Renal cortical epithelial cell (primary cell): ENCODE measurements at regions not wholly inside any gene's neighbourhood (a gene's known extent, or its start where the extent isn't known, plus 50 kb on each side); places are given as distances from the start of the nearest gene placed in this dataset.
"Not testable (repeated sequence)": the region's sequence is repeated elsewhere in the genome, so short reads cannot be mapped to it uniquely, and the experiment has no call there.

Experiments
- DNase-seq: peaks from one replicate; pipeline ENCODE4 v3.0.0-alpha.2; 2011; ENCODE audit warnings: low read depth

DNA sequence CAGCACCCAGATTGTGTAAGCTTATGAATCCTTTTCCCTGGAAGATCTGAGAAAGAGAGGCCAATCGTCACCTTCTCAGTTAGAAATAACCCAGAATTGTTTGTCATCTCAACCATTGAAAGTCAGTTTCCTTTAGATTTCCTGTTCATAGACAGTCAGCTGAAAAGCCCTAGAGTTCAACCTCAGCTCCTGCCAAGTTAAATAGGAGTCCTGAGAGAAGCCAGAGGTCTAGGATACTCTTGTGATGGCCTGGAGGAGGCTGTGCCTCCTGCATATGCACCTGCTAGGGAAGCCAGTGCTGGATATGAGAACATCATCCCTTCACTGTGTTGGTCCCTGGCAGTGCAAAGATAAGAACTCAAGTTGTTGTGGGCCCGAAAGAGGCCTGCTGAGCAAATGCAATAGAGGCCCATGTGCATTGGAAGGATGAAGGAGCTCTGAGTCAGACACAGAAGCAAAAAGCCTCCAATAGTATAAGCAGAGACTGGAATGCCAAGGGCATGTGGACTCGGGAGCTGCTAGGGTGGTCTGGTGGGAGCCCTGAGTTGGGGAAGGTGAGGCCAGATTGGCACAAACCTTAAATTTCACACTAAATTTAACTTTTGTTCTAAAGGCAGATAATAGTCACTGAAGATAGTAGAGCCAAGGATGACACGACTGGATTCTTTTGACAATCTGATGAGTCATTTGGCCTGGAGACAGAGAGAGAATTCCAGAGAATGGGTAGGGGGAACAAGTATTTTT lies 520.9 kb upstream of the CDH5 start:
- DNase-seq = no peak

DNA sequence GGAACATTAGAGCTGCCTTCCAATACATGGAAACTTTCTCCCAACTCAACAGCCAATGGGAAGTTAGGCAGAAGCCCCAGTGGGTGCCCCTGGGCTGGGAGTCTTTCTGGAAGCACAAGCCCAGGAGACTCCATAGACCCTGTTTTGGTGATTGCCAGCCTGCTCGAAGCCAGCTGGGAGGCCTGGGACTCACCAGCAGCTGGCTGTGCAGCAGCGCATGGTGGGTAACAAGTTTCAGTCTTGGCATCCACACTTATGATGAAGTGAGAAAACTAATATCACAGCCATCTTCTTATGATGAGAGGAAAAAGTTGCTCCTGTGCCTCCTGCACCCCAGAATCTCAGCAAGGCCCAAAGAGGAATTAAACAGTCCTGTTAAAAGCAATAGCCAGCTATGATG lies 522.5 kb upstream of the CDH5 start:
- DNase-seq = no peak

DNA sequence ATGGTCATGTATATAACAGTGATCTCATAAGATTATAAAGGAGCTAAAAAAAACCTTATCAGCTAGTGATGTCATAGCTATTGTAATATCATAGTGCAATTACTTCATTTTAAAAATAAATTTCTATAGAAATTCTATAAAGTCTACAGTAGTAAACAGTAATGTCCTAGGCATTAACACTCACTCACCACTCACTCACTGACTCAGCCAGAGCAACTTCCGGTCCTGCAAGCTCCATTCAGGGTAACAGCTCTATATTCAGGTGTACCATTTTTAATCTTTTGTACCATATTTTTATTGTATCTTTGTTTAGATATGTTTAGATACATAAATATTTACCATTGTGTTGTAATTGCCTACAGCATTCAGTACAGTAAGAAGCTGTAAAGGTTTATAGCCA lies 524.4 kb upstream of the CDH5 start:
- no peak for DNase-seq

DNA sequence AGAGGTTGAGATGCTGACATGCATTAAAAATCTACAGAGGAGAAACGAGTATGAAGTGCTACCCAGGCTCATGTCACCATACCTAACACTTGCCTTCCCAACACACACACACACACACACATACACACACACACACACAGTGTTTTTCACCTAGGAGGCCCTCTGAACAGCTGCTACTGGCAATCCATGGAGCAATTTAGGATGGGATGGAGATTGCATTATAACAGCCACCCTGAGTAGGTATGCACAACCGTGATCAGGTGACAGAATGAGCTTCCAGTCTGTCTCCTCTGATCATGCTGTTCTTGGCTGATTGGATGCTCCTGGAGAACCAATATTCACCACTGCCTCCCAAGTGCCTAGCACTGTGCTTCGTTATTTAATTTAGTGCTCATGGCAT lies 528.5 kb upstream of the CDH5 start:
- no peak for DNase-seq

DNA sequence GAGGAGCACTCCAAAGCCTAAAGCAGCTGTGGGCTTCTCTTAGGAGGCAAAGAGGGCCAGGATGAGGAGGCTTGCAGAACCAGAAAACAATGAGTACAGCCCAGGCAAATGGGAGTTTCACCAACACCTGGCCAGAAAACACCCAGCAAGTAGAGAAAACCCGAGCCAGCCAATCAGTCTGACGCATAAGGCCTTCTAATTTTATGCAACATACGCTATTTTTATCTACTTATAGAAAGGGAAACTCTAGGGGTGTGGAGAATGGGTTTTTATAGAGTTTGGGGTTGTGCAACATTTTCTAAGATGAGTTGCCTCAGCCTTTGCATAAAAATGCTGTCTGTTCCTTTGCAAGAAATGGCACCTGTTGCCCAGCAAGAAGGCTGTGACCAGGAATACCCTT lies 529.0 kb upstream of the CDH5 start:
- no peak for DNase-seq

DNA sequence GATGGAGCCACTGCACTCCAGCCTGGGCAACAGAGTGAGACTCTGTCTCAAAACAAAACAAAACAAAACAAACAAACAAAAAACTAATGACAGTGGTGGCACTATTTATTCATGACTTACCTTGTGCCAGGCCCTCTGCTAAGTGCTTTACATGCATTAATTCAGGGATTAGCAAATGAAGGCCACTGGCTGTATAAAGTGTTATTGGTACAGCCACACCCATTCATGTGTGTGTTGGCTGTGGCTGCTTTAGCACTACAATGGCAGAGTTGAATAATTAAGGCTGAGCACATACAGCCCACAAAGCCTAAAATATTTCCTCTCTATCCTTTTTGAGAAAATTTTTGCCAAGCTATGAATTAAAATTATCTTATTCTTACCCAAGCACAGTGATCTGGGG lies 531.8 kb upstream of the CDH5 start:
- no peak for DNase-seq

DNA sequence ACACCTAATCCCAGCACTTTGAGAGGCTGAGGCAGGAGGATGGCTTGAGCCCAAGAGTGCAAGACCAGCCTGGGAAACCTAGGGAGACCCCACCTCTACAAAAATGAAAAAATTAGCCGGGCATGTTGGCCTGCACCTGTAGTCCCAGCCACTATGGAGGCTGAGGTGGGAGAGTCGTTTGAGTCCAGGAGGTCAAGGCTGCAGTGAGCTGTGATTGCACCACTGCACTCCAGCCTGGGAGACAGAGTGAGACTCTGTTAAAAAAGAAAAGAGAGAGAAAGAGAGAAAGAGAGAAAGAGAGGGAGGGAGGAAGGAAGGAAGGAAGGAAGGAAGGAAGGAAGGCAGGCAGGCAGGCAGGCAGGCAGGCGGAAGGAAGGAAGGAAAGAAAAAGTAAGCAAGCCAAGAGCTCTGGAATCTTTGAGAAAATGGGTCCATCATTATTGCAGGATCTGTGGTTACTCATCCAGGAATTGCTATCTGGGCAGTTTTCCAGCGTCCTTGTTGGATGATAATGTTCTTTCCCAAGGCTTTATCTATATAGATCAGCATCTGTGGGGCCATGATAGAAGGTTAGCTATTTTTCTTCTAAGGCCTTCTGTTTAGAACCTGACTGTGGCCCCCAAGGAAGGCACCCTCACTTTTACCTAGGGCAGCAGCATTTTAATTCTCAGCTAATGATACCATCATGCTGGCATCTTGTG lies 533.2 kb upstream of the CDH5 start:
- DNase-seq = no peak

DNA sequence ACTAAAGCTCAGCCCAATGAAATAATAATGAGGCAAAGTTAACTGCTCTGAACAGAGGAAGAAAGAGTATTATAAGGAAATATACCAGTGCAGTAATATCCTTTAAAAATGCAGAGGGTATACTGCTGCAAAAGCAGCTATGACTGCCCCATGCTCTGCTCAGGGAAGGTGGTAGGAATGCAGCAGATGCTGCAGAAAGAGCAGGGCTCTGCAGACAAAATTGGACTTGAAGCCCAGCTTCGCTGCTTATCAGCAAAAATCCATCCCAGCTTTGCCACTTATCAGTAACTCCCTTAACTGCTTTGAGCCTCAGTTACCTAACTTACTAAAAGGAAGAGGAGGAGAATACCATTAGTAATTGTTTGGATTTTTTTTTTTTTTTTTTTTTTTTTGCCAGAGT lies 533.8 kb upstream of the CDH5 start:
- DNase-seq = no peak

DNA sequence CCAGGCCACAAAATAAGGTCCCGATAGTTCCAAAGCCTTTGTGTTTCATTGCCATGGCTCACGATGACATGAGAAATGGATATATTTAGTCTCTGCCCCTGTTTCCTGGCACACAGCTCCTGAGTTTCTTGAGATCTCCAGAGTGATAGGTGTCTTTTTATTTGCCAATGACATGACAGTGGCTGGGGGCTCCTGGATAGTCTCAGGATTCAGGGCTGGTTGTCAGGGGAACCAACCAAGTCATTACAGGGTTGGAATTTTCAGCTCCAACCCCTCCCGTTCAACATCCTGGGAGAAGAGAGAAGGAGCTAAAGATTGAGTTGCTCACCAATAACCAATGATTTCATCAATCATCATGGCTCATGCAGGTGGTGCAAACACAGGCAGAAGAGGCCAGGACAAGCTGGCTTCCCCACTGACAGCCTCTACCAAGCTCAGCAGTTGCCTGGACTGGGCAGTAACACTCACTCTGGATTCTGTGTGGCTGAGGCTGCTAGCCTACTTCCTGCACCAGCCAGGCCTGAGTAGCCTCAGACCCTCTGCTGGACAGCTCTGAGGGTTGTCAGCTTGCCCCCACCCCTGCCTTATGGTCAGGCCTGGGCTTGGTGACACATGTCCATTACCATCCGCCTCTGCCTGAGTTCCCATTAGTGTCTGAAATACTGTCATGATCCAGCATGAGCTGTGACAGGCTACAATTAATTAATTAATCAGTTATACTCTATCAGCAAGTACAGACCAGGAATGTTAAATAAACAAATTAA lies 534.4 kb upstream of the CDH5 start:
- DNase-seq = no peak

DNA sequence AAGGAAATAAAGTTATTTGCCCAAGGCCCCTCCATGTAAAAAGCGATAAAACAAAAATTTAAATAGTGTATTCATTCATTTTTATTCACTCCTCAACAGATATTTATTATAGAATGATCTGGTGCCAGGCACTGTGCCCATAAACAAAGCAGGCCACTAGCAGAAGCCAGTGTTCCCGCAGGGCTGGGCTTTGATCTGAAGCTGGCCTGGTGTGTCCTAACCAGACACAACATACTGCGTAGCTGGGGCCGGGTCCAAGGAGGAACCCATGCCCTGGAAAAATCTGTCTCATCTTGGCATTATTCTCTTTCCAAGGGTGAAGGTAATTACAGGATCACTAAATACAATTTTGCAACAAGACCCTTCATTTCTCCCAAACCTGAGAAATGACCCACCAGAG lies 537.4 kb upstream of the CDH5 start:
- DNase-seq = no peak

- no peak for DNase-seq
Measured at GRCh38 chr16:65828296-65828695, 538.2 kb upstream of the CDH5 start.

DNA sequence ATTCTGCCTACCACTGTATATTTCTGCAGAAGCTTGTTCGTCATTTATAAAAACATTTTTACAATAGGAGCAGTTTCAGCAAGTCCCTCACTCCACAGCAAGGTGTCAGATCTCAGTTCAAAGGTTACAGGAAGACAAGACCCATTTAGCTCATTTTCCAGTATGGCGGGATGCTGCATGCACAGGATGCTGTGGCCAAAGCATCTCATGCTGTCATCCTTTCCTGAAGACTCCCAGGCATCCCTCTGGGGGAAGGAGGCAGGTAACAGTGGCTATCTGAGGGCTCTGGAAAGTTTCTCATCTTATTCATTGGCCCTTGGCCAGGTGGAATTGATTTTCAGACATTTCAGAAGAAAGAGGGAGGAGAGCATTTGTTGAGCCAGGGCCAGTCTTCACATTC lies 539.3 kb upstream of the CDH5 start:
- no peak for DNase-seq

GRCh38 chr16:65825191-65825856 lies 541.2 kb upstream of the CDH5 start:
- DNase-seq = no peak

DNA sequence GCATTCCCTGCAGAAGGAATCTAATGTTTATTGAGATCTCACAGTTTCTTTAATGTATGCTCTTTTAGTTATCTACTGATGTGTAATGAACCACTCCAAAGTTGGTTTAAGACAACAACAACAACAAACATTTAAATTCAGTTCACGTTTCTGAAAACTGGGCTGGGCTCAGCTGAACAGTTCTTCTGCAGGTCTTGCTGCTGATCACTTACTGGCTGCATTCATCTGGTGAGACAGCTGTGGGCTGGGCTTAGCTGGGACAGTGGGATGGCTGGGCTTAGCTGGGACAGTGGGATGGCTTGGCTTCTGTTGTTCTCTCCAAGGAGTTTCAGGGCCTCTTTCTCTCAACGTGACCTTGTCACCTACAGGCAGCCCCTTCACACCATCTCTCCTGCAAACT lies 544.3 kb upstream of the CDH5 start:
- DNase-seq = no peak

DNA sequence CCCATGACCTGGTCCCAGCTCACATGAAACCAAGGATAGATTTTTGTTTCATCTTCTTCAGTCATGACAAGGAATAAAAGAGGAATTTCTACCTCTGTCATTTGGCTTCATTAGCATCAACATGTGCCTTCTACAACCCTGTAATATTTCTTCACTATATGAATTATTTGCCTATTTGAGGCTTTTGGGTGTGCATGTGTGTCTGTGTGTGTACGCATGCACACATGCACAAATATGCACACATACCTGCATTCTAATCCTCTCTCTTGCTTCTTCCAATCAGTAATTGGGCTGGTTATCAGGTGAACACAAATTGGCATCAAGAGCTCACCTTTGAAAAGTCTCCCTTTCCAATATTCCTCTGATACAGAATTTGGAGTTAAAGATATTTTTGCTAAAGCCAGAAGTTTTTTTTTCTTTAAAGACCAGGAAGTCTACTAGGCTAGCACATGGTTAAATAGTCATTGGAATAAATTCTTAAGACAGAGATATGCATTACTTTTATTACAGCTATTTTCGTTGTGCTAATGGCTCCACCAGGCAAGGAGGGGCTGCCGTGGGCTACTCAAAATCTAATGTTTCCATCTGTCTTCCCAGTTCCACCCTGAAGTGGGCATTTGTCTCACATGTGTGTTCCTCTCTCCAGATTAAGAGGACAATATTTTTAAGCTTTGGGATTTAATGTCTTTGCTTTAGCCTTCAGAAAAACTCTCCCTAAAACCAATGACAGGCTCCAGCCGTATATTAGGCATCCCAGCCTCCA lies 547.2 kb upstream of the CDH5 start:
- no peak for DNase-seq

GRCh38 chr16:65817799-65818198 lies 548.7 kb upstream of the CDH5 start:
- no peak for DNase-seq

DNA sequence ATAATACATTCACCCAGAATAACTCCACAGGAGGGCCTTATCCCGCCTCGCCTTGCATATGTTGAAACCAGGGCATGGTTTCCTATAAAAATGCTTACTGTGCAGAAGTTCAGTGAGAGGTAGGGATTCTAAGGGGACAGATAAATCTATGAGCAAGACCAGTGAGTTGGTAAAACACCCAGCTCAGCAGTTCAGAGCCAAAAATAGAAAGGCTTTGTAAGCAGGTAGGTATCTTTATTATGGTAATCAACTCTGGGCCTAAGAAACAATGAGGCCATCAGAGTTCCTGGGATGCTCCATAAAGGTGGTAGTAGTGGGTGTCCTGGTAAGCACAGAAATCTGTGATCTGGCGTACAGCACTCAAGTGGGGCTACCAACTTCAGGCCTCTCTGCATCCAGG lies 549.4 kb upstream of the CDH5 start:
- DNase-seq = no peak

DNA sequence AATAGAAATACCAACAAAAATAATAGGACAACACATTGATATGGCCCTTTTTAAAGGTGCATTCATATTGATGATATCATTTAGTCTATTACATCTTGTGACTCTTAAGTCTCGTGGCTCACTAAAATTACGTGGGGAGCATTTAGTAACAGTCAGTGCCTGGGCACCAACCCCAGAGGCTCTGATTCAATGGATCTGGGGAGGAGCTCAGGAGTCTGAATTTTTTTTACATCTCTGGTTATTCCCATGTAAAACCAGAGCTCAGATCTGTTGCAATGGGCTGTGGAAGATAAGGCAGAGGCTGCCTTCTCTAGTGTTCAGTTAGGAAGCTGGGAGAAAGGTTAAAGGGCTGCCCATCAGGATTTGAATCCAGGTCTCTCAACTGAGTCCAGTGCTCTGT lies 549.9 kb upstream of the CDH5 start:
- DNase-seq = no peak

- DNase-seq = no peak
Measured at GRCh38 chr16:65815707-65816106, 550.8 kb upstream of the CDH5 start.

GRCh38 chr16:65813879-65814278 lies 552.6 kb upstream of the CDH5 start:
- not testable (repeated sequence) for DNase-seq

DNA sequence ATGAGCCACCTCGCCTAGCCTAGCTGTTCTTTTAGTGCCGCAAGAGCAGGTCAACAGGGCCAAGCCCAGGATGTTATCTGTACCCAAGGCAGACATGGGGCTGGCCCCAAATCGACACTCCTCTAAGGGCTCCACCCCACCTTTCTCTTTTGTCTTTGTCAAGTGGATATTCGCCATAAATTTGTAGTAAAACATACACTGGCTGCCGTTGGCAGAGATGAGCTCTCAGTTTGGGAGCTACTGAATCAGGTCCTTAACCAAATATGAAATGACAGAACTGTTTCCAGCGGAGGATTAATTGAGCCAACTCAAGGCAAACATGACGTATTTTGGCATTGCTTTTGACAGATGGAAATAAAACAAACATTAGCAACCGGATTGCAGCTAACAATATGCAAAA lies 556.9 kb upstream of the CDH5 start:
- DNase-seq = no peak

DNA sequence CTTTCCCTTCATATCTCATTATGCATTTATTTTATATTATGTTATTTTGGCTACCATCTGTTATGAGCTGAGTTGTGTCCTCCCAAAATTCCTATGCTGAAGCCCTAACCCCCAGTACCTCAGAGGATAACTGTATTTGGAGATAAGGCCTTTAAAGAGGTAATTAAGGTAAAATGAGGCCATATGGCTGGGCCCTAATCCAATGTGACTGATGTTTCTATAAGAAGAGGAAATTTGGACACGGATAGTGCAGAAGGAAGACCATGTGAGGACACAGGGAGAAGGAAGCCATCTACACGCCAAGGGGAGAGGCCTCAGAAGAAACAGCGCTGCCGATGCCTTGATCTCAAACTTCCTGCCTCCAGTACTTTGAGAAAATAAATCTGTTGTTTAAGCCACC lies 557.7 kb upstream of the CDH5 start:
- DNase-seq = no peak
